LNCaP clone FGC (cell line): ENCODE measurements at regions not wholly inside any gene's neighbourhood (a gene's known extent, or its start where the extent isn't known, plus 50 kb on each side); places are given as distances from the start of the nearest gene placed in this dataset.

Source experiments
- DNase-seq: peaks from one replicate; pipeline ENCODE4 v3.0.0-alpha.2; 2011; ENCODE audit warnings: low read depth
- H3K4me3 ChIP-seq: 2 replicates; pipeline ENCODE4 v1.5.1; 2011; ENCODE audit warnings: mild to moderate bottlenecking, low read depth, low read length, control low read depth
- TF ChIP-seq, protein P1 (sequence below): IDR thresholded peaks from 2 replicates; pipeline ENCODE4 v1.5.1; 2012; ENCODE audit warnings: mild to moderate bottlenecking; ENCODE audit not compliant: control insufficient read depth, insufficient read depth; ENCODE audit errors: extremely low read depth

DNA sequence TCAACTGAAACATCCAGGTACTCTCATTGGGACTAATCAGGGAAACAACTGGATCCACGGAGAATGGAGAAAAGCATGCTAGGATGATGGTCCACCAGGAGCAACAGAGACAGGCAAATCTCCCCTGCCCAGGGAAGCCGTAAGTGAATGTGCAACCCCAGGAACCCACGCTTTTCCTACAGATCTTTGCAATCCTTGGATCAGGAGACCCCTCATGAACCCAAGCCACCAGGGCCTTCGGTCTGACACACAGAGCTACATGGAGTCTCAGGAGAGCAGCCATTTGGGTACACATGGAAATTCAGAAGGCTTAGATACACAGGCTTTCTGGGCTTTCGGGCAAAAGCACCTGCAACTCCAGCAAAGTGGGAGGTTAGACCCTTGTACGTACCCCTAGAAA, 122.1 kb upstream of the PTCHD4 start:
- no peak for DNase-seq
- TF ChIP-seq, protein P1, sequence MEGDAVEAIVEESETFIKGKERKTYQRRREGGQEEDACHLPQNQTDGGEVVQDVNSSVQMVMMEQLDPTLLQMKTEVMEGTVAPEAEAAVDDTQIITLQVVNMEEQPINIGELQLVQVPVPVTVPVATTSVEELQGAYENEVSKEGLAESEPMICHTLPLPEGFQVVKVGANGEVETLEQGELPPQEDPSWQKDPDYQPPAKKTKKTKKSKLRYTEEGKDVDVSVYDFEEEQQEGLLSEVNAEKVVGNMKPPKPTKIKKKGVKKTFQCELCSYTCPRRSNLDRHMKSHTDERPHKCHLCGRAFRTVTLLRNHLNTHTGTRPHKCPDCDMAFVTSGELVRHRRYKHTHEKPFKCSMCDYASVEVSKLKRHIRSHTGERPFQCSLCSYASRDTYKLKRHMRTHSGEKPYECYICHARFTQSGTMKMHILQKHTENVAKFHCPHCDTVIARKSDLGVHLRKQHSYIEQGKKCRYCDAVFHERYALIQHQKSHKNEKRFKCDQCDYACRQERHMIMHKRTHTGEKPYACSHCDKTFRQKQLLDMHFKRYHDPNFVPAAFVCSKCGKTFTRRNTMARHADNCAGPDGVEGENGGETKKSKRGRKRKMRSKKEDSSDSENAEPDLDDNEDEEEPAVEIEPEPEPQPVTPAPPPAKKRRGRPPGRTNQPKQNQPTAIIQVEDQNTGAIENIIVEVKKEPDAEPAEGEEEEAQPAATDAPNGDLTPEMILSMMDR = no peak
- no peak overlapping the region for H3K4me3 ChIP-seq

DNA sequence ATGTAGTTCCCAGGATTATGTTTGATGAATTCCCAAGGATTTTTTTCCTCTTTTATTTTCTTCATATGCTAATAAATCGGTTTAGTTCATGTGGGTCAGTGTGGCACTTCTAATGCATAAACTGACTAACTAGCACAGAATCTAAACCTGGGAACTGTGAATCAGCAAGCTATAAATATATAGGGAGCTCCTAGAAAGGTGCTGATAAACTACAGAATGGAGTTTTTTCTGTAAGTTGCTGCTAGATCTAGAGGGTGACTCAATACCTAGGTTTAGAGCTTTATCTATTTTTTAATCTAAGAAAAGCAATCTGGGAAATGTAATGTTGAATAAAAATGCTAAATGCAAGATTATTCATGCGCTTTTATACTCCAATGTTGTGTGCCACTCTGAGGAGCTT, 118.8 kb upstream of the PTCHD4 start:
- H3K4me3 ChIP-seq = no peak overlapping the region
- DNase-seq = no peak
- TF ChIP-seq, protein P1 = no peak

DNA sequence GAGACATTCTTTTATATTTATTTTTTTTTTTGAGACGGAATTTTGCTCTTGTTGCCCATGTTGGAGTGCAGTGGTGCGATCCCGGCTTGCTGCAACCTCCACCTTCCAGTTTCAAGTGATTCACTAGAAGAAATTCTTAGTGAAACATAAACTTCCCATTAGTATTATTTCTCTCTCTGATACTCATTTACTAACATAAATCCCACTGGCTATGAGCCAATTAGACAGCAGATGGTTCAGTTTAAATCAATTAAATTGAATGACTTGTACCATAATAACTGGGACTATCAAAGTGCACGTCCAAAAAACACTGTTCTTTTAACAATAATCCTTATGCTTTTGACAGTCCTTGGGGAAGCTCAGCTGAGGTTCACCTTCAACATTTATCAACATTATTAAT, 111.2 kb upstream of the PTCHD4 start:
- DNase-seq = no peak

DNA sequence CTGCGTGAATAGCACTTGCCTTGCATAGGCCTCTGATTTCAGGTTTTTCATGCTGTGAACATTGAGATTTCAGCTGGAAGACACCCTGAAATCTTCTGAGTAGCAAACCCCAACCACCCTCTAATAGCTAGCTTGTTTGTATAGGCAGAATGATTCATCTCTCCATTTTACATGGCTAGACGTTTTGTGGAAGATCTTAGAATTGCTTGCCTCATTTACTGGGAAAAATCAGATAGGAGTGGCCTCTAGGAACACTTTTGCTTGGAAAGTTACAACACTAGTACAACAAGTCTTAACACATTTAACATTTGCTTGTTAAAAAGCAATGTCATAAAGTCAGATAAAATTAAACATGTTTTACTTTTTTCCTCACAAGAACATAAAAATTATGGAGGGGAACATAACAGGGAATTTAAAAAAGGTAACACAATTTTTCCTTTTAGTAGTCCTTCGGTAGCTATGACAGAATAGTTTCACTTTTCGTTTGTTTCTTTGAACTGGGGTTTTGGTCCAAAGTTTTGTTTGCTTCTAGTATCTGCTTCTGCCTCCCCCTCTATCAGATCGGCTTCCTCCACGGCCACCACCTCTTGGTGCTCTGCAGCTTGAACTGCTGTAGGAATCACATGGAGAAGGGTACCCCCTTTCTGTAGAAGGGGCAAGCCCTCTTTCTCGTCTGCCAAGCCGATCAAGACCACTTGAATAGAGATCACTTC, 102.2 kb upstream of the PTCHD4 start:
- TF ChIP-seq, protein P1 = no peak
- DNase-seq = no peak
- H3K4me3 ChIP-seq = no peak overlapping the region

More for the DNA sequence above, 111.2 kb upstream of the PTCHD4 start:
- H3K4me3 ChIP-seq = no peak overlapping the region
- TF ChIP-seq, protein P1 = no peak

DNA sequence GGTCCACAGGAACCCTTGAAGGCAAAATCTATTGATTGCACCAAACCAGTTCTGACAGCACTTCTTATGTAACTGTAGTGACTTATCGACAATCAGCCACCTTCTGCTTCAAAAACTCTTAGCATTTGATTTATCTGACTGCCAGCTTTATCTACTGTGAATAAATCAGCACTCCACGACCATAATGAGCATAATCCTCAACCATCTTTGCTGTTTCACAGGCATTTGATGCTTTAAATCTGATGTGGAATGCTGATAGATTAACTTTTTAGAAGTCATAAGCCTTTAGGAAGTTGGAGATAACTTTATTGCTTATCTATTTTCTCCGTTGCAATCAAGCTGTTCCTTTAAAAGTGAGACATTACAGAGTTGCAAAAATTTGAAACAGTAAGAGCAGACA, 101.5 kb upstream of the PTCHD4 start:
- TF ChIP-seq, protein P1 = no peak
- no peak for DNase-seq
- H3K4me3 ChIP-seq = no peak overlapping the region

DNA sequence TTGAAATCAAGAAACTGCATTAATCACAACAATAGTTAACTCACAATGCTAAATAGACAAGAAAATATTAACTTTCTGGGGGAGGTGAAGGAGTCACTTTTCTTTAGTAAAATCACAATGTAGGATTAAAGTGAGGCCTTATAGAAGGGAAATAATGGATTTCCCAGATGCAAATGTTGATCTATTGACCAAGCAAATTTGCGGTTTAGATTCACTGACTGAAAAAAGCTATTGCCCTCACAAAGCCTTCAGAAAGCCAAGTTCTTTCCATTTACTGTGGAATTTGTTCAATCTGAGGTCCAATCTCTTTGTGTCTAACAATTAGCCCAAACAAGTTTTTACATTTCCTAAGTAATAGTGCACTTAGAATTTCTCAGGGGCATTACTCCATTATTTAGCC, 95.1 kb upstream of the PTCHD4 start:
- DNase-seq = no peak
- TF ChIP-seq, protein P1 = no peak
- H3K4me3 ChIP-seq = no peak overlapping the region

DNA sequence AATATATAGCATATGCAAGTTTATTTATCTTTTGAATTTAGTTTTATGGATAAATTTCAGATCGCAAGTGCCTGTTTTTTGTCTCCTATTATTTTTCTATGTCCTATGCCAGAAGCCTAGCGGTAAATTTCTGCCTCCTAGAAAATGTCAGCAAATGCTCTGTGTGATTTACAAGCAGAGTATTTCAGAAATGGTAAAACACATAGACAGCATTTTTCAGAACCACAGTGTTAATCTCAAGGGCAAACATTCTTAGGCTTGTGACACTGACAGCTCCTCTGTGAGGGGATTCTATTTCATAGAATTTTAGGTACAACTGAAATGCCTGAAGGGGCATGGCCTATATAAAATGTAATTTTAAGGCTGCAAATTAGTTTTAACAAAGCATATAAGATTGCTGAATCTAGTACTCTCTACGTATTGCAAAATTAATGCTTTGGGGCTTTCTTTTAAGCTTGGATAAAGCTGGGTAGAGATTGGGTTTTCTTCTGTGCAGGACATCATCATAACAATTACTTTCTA, 89.9 kb upstream of the PTCHD4 start:
- TF ChIP-seq, protein P1 = no peak
- H3K4me3 ChIP-seq = no peak overlapping the region
- no peak for DNase-seq
